WTC11 (cell line): ENCODE measurements at regions not wholly inside any gene's neighbourhood (a gene's known extent, or its start where the extent isn't known, plus 50 kb on each side); places are given as distances from the start of the nearest gene placed in this dataset.

ENCODE experiments used
- ATAC-seq: fragments of 200-7000 bp; cut with Tn5 transposase; 2 replicates; pipeline ENCODE4 v1.10.0; 2021; ENCODE audit warnings: mild to moderate bottlenecking, moderate library complexity
- CTCF ChIA-PET: fragments of 300-600 bp; sonication (Branson Sonifier 250); formaldehyde crosslinking; loops from one replicate; lab custom pipeline; 2021; ENCODE audit warnings: antibody characterized with exemption; lab: Charles Lee
- POLR2A ChIA-PET: fragments of 350-600 bp; sonication (Branson Sonifier 250); formaldehyde crosslinking; loops from one replicate; lab custom pipeline; 2021; ENCODE audit warnings: antibody characterized with exemption; lab: Charles Lee
- DNase-seq: peaks from one replicate; pipeline ENCODE4 v3.0.0; 2021; ENCODE audit warnings: low spot score
- H3K27ac Mint-ChIP-seq: 2 replicates; pipeline ENCODE4 v1.8.0; 2021; ENCODE audit warnings: mixed read lengths
- H3K27me3 Mint-ChIP-seq: 2 replicates; pipeline ENCODE4 v1.8.0; 2021; ENCODE audit warnings: low read depth, mild to moderate bottlenecking, moderate library complexity, mixed read lengths
- H3K36me3 Mint-ChIP-seq: 2 replicates; pipeline ENCODE4 v1.8.0; 2021; ENCODE audit warnings: mixed read lengths
- H3K4me1 Mint-ChIP-seq: 2 replicates; pipeline ENCODE4 v1.8.0; 2022; ENCODE audit warnings: mixed read lengths
- H3K4me3 Mint-ChIP-seq: 2 replicates; pipeline ENCODE4 v1.8.0; 2021; ENCODE audit warnings: mild to moderate bottlenecking, moderate library complexity, mixed read lengths
- H3K9me3 Mint-ChIP-seq: 2 replicates; pipeline ENCODE4 v1.8.0; 2021; ENCODE audit warnings: mixed read lengths
- CBFB ChIP-seq: sonication (generic); formaldehyde crosslinking; IDR thresholded peaks from 2 replicates; pipeline ENCODE4 v1.8.1; 2022; ENCODE audit warnings: mild to moderate bottlenecking, low read depth, missing genetic modification reagents
- E2F4 ChIP-seq: sonication (generic); formaldehyde crosslinking; IDR thresholded peaks from 2 replicates; pipeline ENCODE4 v1.8.1; 2022; ENCODE audit warnings: low read depth, mild to moderate bottlenecking, moderate library complexity, missing genetic modification reagents, borderline replicate concordance
- HMGA2 ChIP-seq: fragments of 250-450 bp; sonication (Bioruptor Pico); IDR thresholded peaks from 2 replicates; pipeline ENCODE4 v1.4.0; 2021; ENCODE audit warnings: mild to moderate bottlenecking, moderate library complexity
- IRF2 ChIP-seq: sonication (generic); formaldehyde crosslinking; IDR thresholded peaks from 2 replicates; pipeline ENCODE4 v1.8.0; 2022; ENCODE audit warnings: low read depth, missing genetic modification reagents, borderline replicate concordance
- NFATC4 ChIP-seq: fragments of 250-450 bp; sonication (Bioruptor Pico); IDR thresholded peaks from 2 replicates; pipeline ENCODE4 v1.9.0; 2021; ENCODE audit warnings: mild to moderate bottlenecking
- NFYB ChIP-seq: sonication (generic); formaldehyde crosslinking; conservative IDR thresholded peaks from 2 replicates; pipeline ENCODE4 v1.8.0; 2022; ENCODE audit warnings: low read depth, missing genetic modification reagents
- NR2C2 ChIP-seq: sonication (generic); formaldehyde crosslinking; IDR thresholded peaks from 2 replicates; pipeline ENCODE4 v1.8.0; 2022; ENCODE audit warnings: mild to moderate bottlenecking, missing genetic modification reagents
- OVOL2 ChIP-seq: fragments of 250-450 bp; sonication (Bioruptor Pico); IDR thresholded peaks from 2 replicates; pipeline ENCODE4 v1.9.0; 2021; ENCODE audit warnings: mild to moderate bottlenecking, borderline replicate concordance
- PRDM15 ChIP-seq: sonication (generic); formaldehyde crosslinking; IDR thresholded peaks from 2 replicates; pipeline ENCODE4 v1.8.0; 2022; ENCODE audit warnings: missing genetic modification reagents
- RORB ChIP-seq: fragments of 250-450 bp; sonication (Bioruptor Pico); IDR thresholded peaks from 2 replicates; pipeline ENCODE4 v1.9.0; 2021; ENCODE audit warnings: mild to moderate bottlenecking
- TEAD1 ChIP-seq: sonication (generic); formaldehyde crosslinking; IDR thresholded peaks from 2 replicates; pipeline ENCODE4 v1.8.0; 2022; ENCODE audit warnings: mild to moderate bottlenecking, missing genetic modification reagents
- ZNF138 ChIP-seq: sonication (generic); formaldehyde crosslinking; conservative IDR thresholded peaks from 2 replicates; pipeline ENCODE4 v1.8.1; 2022; ENCODE audit warnings: mild to moderate bottlenecking, moderate library complexity, missing genetic modification reagents
- ZNF423 ChIP-seq: fragments of 250-450 bp; sonication (Bioruptor Pico); IDR thresholded peaks from 2 replicates; pipeline ENCODE4 v2.1.2; 2022; ENCODE audit warnings: mild to moderate bottlenecking, moderate library complexity
- TF ChIP-seq, protein P1 (sequence below): sonication (generic); formaldehyde crosslinking; IDR thresholded peaks from 2 replicates; pipeline ENCODE4 v1.8.0; 2022; ENCODE audit warnings: mild to moderate bottlenecking, missing genetic modification reagents
- TF ChIP-seq, protein P2 (sequence below): sonication (generic); formaldehyde crosslinking; IDR thresholded peaks from 2 replicates; pipeline ENCODE4 v1.8.0; 2022; ENCODE audit warnings: mild to moderate bottlenecking, missing genetic modification reagents
- TF ChIP-seq, protein P3 (sequence below): sonication (generic); formaldehyde crosslinking; IDR thresholded peaks from 2 replicates; pipeline ENCODE4 v1.8.1; 2022; ENCODE audit warnings: missing genetic modification reagents, borderline replicate concordance
- TF ChIP-seq, protein P4 (sequence below): sonication (generic); formaldehyde crosslinking; IDR thresholded peaks from 2 replicates; pipeline ENCODE4 v1.8.1; 2023; ENCODE audit warnings: mild to moderate bottlenecking, missing genetic modification reagents, moderate library complexity
- TF ChIP-seq, protein P5 (sequence below): sonication (generic); formaldehyde crosslinking; IDR thresholded peaks from 2 replicates; pipeline ENCODE4 v1.8.1; 2022; ENCODE audit warnings: mild to moderate bottlenecking, missing genetic modification reagents, moderate library complexity, borderline replicate concordance

DNA sequence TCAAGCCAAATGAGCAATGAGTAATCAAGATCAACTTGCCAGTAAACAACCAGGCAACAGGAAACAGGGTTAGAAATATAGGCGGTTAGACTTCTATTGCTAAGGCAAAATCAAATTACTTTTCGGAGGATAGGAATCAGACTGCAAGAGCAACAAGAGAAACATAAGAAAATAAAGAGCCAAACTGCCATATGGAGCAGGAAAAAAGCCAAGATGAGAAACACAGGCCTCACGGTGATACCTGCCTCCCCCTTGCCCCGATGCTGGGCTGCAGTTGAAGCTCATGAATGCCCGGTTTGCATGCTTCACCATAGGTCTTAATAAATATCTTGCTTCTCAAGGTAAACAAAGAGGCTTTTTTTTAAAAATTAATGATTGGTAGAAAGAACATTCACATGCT lies 158.4 kb upstream of the MAGEC2 start:
- Mint-ChIP-seq H3K27ac (no peak overlapping the region), H3K4me1 (no peaks in the 10 kb centered on the region), H3K36me3 (no peaks in the 10 kb centered on the region), H3K4me3 (no peak overlapping the region), H3K9me3 (peaks cover 9% of the 10 kb centered on the region; the same call in 1 of the 2 replicates), H3K27me3 (no peaks in the 10 kb centered on the region)
- ChIA-PET CTCF (no interaction called here), POLR2A (no interaction called here)
- no peak for DNase-seq
- ATAC-seq, result no peak
- no peak for TF ChIP-seq ZNF138 (CRISPR knock-in tag)
- no peak for TF ChIP-seq RORB
- TF ChIP-seq, protein P1, sequence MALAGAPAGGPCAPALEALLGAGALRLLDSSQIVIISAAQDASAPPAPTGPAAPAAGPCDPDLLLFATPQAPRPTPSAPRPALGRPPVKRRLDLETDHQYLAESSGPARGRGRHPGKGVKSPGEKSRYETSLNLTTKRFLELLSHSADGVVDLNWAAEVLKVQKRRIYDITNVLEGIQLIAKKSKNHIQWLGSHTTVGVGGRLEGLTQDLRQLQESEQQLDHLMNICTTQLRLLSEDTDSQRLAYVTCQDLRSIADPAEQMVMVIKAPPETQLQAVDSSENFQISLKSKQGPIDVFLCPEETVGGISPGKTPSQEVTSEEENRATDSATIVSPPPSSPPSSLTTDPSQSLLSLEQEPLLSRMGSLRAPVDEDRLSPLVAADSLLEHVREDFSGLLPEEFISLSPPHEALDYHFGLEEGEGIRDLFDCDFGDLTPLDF (CRISPR knock-in tag), result no peak
- TF ChIP-seq, protein P2, sequence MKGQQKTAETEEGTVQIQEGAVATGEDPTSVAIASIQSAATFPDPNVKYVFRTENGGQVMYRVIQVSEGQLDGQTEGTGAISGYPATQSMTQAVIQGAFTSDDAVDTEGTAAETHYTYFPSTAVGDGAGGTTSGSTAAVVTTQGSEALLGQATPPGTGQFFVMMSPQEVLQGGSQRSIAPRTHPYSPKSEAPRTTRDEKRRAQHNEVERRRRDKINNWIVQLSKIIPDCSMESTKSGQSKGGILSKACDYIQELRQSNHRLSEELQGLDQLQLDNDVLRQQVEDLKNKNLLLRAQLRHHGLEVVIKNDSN (CRISPR knock-in tag), result no peak
- TF ChIP-seq NFYB (CRISPR knock-in tag), result no peak
- no peak for TF ChIP-seq IRF2 (CRISPR knock-in tag)
- TF ChIP-seq ZNF423 (CRISPR knock-in tag), result no peak
- no peak for TF ChIP-seq HMGA2 (CRISPR knock-in tag)
- TF ChIP-seq, protein P3, sequence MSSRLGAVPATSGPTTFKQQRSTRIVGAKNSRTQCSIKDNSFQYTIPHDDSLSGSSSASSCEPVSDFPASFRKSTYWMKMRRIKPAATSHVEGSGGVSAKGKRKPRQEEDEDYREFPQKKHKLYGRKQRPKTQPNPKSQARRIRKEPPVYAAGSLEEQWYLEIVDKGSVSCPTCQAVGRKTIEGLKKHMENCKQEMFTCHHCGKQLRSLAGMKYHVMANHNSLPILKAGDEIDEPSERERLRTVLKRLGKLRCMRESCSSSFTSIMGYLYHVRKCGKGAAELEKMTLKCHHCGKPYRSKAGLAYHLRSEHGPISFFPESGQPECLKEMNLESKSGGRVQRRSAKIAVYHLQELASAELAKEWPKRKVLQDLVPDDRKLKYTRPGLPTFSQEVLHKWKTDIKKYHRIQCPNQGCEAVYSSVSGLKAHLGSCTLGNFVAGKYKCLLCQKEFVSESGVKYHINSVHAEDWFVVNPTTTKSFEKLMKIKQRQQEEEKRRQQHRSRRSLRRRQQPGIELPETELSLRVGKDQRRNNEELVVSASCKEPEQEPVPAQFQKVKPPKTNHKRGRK (CRISPR knock-in tag), result no peak
- TF ChIP-seq OVOL2 (CRISPR knock-in tag), result no peak
- no peak for TF ChIP-seq E2F4 (CRISPR knock-in tag)
- no peak for TF ChIP-seq CBFB (CRISPR knock-in tag)
- TF ChIP-seq, protein P4, sequence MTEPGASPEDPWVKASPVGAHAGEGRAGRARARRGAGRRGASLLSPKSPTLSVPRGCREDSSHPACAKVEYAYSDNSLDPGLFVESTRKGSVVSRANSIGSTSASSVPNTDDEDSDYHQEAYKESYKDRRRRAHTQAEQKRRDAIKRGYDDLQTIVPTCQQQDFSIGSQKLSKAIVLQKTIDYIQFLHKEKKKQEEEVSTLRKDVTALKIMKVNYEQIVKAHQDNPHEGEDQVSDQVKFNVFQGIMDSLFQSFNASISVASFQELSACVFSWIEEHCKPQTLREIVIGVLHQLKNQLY (CRISPR knock-in tag), result no peak
- TF ChIP-seq TEAD1 (CRISPR knock-in tag), result no peak
- TF ChIP-seq, all 79 proteins: peak for 0

DNA sequence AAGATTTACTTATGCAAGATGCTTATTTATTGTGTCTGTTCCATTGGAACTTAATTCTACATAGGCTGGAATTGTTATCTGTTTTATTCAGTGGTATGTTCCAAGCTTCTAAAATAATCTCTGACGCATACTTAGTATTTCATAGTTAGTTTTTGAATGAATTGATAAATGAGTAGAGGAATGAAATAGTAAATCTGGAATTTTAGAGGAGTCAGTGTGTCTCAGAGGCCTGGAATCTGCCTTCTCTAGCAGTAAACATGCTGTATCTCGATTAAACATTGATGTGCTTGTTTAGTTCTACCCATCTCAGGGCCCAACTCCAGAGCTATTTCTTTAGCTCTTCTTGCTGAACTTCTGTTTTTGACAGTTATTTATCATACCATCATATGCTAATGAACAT lies 154.2 kb upstream of the MAGEC2 start:
- ChIA-PET CTCF (no interaction called here), POLR2A (no interaction called here)
- Mint-ChIP-seq H3K36me3 (no peaks in the 10 kb centered on the region), H3K9me3 (peaks cover 18% of the 10 kb centered on the region; the same call in 1 of the 2 replicates), H3K27me3 (no peaks in the 10 kb centered on the region), H3K27ac (no peak overlapping the region), H3K4me3 (no peak overlapping the region), H3K4me1 (no peaks in the 10 kb centered on the region)
- TF ChIP-seq OVOL2 (CRISPR knock-in tag) (no peak), ZNF423 (CRISPR knock-in tag) (no peak), NFATC4 (CRISPR knock-in tag) (no peak), NR2C2 (CRISPR knock-in tag) (no peak), PRDM15 (CRISPR knock-in tag) (no peak), E2F4 (CRISPR knock-in tag) (no peak), HMGA2 (CRISPR knock-in tag) (no peak)
- TF ChIP-seq, protein P5, sequence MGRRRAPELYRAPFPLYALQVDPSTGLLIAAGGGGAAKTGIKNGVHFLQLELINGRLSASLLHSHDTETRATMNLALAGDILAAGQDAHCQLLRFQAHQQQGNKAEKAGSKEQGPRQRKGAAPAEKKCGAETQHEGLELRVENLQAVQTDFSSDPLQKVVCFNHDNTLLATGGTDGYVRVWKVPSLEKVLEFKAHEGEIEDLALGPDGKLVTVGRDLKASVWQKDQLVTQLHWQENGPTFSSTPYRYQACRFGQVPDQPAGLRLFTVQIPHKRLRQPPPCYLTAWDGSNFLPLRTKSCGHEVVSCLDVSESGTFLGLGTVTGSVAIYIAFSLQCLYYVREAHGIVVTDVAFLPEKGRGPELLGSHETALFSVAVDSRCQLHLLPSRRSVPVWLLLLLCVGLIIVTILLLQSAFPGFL (CRISPR knock-in tag), result no peak
- DNase-seq (no peak), ATAC-seq (no peak)
